RKO (cell line): ENCODE measurements at regions not wholly inside any gene's neighbourhood (a gene's known extent, or its start where the extent isn't known, plus 50 kb on each side); places are given as distances from the start of the nearest gene placed in this dataset.

Experiments used
- DNase-seq: peaks from one replicate; pipeline ENCODE4 v3.0.0-alpha.2; 2016; ENCODE audit warnings: low spot score

GRCh38 chr2:237244976-237245646 lies 159.4 kb downstream of the COPS8 start:
- no peak for DNase-seq

GRCh38 chr2:237250599-237250998 lies 163.4 kb downstream of the COL6A3 start:
- no peak for DNase-seq

- DNase-seq = no peak
Measured at GRCh38 chr2:237251986-237252385, 162.0 kb downstream of the COL6A3 start.

GRCh38 chr2:237253046-237253702 lies 160.8 kb downstream of the COL6A3 start:
- no peak for DNase-seq

- no peak for DNase-seq
Measured at GRCh38 chr2:237254369-237254861, 159.5 kb downstream of the COL6A3 start.

- DNase-seq = no peak
Measured at GRCh38 chr2:237254911-237255578, 158.9 kb downstream of the COL6A3 start.

GRCh38 chr2:237256887-237257286 lies 157.1 kb downstream of the COL6A3 start:
- DNase-seq = no peak

- no peak for DNase-seq
Measured at GRCh38 chr2:237257471-237257951, 156.5 kb downstream of the COL6A3 start.

- no peak for DNase-seq
Measured at GRCh38 chr2:237258116-237258515, 155.8 kb downstream of the COL6A3 start.

- no peak for DNase-seq
Measured at GRCh38 chr2:237258615-237259014, 155.3 kb downstream of the COL6A3 start.

- DNase-seq = no peak
Measured at GRCh38 chr2:237259201-237259600, 154.8 kb downstream of the COL6A3 start.

- no peak for DNase-seq
Measured at GRCh38 chr2:237260039-237260620, 153.8 kb downstream of the COL6A3 start.

GRCh38 chr2:237260686-237261085 lies 153.3 kb downstream of the COL6A3 start:
- DNase-seq = no peak

- DNase-seq = no peak
Measured at GRCh38 chr2:237261327-237261726, 152.6 kb downstream of the COL6A3 start.

- DNase-seq = peak; percentile 30
Measured at GRCh38 chr2:237262838-237263771, 150.9 kb downstream of the COL6A3 start.

GRCh38 chr2:237264480-237265219 lies 149.3 kb downstream of the COL6A3 start:
- no peak for DNase-seq

GRCh38 chr2:237268004-237268708 lies 145.8 kb downstream of the COL6A3 start:
- DNase-seq = no peak

GRCh38 chr2:237269138-237269875 lies 144.7 kb downstream of the COL6A3 start:
- DNase-seq = no peak

- DNase-seq = no peak
Measured at GRCh38 chr2:237270520-237270919, 143.4 kb downstream of the COL6A3 start.
